Activated CD4-positive, alpha-beta T cell treated with anti-CD3 and anti-CD28 coated beads for 1 hour (primary cell): ENCODE measurements at regions not wholly inside any gene's neighbourhood (a gene's known extent, or its start where the extent isn't known, plus 50 kb on each side); places are given as distances from the start of the nearest gene placed in this dataset.

ENCODE experiments used
- DNase-seq: peaks from one replicate; pipeline ENCODE4 v3.0.0-alpha.2; 2020

DNA sequence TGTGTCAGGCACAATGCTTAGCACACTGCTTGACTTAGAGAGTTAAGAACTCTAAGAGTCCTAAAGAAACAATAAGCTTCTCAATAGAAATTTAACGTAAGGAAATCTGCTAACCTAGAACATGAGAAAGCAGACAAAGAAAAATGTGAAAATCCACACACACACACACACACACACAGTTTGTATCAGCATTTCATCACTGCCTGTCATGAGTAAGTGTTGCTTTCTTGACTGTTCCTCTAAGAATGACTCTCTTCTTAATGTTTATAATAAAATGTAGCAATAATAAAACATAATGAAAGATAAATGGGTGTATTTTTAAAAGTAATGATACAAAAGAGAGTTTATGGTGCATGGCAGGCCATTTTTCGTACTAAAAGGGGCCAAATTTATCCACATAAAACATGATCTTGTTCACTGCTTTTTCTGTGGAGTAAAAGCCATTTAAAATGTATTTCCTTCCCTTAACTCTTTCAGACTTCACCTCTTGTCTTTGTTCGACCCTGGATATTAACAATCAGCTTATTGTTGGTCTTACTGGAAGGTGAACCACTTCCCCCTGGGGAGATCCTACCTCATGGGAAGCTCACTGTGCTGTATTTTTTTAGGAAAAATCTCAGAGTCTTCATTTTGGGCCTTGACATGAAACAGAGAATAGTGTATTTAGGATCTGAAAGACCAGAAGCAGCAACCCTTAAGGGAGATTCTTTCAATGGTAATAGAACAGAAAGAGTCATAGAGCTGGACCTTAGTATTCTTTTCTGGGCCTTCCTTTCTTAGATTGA, 107.3 kb upstream of the ANKRD55 start:
- no peak for DNase-seq

GRCh38 chr5:56339732-56340131, 106.6 kb upstream of the ANKRD55 start:
- DNase-seq = no peak

DNA sequence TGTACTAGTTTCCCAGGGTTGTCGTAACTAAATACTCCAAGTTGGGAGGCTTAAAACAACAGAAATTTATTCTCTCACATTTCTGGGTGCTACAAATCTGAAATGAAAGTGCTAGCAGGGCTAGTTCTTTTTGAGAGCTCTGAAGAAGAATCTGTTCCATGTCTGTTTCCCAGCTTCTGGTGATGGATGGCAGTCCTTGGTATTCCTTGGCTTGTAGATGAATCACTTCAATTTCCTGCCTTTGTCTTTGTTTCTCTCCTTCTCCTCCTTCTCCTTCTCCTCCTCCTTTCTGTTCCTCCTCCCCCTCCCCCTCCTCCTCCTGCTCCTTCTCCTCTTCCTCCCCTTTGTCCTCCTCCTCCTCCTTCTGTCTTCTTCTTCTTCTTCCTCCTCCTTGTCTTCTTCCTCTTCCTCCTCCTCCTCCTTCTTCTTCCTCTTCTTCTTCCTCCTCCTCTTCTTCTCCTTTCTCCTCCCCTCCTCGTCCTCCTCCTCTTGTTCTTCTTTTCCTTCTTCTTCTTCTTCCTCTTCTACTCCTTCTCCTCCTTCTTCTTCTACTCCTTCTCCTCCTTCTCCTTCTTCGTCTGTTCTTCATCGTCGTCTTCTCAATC, 104.7 kb upstream of the ANKRD55 start:
- DNase-seq = no peak

DNA sequence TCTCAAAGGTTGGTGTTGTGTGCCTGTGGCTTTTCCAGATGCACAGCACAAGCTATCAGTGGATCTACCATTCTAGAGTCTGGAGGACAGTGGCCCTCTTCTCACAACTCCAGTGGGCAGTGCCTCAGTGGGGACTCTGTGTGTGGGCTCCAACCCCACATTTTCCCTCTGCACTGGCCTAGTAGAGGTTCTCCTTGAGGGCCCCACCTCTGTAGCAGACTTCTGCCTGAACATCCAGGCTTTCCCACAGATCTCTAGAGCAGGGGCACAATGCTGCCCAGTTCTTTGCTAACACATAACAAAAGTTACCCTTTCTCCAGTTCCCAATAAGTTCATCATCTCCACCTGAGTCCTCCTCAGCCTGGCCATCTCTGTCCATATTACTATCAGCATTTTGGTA, 102.1 kb upstream of the ANKRD55 start:
- no peak for DNase-seq

- DNase-seq = no peak
Measured at GRCh38 chr5:56330806-56331205, 97.7 kb upstream of the ANKRD55 start.

DNA sequence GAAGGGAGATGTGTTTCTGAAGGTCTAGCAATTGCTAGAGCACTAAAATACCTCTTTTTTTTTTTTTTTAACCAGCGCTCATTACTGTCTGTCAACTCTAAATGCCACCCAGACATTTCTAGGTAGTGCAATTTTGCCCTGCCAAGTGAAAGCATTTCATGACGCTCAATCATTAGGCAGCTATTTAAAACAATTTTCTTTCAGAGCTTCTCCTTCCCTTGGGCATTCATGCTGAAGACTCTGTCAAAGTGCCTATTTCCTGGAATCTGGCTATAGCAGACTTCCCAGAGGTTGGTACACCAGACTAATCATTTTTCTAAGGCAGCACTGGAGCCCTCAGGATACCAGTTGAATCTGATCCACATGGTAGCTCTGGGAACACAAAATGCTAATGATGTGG, 97.0 kb upstream of the ANKRD55 start:
- DNase-seq = no peak

DNA sequence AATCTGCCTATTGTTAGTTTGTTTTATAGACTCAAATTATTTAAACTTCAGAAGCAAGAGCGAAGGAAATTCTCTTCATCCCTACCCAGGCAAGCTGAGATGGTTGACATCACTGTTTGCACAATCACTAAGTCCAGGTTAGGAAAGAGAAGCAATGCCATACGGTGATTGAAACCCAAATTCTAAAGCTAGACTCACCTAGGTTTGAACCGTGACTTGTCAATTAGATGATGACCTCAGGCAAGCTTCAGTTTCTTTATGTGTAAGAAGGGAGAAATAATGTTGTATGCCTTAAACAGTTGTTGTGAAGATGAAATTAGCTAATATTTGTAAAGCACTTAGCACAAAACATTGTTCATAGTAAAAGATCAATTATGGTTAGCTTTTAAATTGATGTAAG, 96.5 kb upstream of the ANKRD55 start:
- DNase-seq = no peak

DNA sequence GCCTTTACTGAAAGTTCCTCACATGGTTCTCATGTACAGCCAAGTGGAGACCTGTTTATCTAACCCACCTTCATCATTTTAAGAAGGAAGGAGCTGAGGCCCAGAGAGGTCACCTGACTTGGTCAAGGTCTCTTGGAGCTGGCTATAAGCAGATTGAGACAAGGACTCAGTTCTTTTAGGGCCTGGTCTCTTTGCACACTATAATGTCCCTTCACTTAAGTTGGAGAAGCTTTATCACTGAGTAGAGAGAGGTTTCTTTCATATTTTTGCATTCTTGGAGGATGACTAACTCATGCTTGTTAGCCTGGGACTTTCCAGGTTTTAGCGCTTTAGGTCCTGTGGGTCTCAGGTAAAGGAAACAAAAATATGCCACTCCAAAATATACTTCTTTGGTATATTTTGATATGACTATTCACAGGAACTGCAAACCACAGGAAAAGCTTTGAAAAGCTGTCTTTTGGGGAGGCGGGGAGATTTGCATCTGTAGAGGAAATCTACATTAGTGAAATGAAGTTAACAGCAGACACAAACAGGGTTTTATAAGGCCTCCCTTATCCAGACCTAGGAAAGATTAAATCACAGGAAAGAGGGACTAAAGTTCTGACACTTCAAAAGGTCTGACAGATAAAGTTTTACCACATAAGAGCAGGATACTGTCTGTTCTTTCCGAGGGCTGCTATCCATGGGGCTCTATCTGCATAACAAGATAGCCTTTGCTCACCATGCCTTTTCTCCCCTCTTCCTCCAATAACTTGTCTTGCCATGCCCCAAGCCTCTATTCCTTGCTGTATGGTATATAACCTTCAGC, 95.8 kb upstream of the ANKRD55 start:
- DNase-seq = no peak

GRCh38 chr5:56327809-56328208, 94.7 kb upstream of the ANKRD55 start:
- DNase-seq = no peak

- no peak for DNase-seq
Measured at GRCh38 chr5:56326770-56327169, 93.6 kb upstream of the ANKRD55 start.

DNA sequence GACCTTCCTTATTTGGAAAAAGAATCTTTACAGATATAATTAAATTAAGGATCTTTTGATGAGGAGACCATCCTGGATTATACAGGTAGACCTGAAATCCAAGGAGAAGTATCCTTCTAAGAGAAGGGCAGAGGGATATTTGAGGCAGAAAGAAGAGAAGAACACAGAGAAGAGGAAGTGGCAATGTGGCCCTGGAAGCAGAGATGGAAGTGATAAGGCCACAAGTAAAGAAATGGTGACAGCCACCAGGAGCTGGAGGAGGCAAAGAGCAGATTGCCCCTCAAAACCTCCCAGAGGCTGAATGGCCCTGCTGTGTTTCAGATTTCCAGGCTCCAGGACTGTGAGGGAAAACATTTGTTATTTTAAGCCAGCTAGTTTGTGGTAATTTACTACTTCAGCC, 93.0 kb upstream of the ANKRD55 start:
- DNase-seq = no peak

DNA sequence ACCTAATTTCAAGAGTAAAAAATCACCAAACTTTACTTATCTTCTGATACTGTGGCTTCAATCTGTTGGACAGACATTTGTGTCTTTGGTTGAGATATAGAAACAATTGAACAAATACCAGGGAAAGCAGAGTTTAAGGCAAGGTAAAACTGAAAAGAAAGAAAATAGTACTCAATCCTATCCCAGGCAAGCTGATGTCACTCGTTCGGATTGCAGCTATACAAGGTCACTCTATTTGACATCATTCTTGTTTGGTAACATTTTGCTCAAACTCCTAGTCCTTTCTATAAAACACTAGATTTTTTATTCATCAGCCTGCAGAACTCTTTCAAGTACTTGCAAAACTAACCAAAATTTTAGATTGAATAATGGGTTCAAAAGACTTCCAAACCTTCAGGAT, 91.9 kb upstream of the ANKRD55 start:
- DNase-seq = no peak

DNA sequence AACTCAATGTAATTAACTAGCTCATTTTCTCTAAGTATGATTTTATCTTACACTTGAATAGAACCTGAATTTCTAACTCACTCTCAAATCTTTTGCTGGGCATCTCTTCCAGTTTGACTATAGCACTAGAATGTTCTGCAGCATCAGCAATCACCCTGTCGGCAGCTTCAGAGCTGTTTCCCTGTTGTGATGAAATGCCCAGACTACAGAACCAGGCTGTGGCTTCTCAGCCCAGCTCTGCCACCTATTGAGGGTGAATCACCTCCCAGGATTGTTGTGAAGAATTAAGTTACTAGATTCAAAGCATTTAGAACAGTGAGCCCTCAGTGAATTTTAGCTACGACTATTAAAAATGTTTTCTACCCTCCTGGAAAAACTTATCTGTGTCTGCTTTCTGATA, 90.4 kb upstream of the ANKRD55 start:
- DNase-seq = no peak

DNA sequence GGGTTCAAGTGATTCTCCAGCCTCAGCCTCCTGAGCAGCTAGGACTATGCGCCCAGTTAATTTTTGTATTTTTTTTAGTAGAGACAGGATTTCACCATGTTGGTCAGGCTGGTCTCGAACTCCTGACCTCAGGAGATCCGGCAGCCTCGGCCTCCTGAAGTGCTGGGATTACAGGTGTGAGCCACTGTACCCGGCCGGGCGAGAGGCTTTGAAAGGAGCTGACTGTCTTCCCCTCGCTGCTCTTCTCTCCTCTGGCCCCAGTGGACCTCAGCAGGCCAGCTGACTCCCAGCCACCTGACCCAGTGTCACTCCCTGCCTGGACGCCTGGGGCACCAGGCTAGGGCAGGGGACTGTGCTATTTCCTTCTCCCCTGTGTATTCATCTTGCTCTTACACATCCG, 89.5 kb upstream of the ANKRD55 start:
- no peak for DNase-seq

DNA sequence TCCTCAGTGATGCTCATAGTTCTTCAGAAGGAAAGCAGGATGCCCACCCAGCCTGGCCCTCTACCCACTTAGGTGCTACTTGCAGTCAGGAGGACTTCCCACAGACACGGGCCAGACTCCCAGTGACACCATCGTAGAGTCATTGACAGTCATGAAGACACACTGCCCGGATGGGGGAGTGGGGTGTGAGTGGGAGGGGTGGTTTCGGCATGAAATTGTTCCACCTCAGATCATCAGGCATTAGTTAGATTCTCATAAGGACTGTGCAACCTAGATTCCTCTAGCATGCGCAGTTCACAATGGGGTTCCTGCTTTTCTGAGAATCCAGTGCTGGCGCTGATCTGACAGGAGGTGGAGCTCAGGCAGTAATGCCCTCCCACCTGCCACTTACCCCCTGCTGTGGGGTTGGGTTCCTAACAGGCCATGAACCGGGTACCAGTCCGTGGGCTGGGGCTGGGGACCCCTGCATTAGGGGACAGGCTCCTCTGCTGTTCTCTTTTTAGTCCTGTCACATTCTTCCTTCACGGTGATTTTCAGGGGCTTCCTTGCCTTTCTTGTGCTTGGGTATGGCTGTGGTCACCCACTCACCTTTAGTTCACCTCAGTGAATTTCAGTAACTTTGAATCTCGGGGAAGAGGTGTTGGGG, 88.2 kb upstream of the ANKRD55 start:
- no peak for DNase-seq

GRCh38 chr5:56320686-56321085, 87.6 kb upstream of the ANKRD55 start:
- no peak for DNase-seq

DNA sequence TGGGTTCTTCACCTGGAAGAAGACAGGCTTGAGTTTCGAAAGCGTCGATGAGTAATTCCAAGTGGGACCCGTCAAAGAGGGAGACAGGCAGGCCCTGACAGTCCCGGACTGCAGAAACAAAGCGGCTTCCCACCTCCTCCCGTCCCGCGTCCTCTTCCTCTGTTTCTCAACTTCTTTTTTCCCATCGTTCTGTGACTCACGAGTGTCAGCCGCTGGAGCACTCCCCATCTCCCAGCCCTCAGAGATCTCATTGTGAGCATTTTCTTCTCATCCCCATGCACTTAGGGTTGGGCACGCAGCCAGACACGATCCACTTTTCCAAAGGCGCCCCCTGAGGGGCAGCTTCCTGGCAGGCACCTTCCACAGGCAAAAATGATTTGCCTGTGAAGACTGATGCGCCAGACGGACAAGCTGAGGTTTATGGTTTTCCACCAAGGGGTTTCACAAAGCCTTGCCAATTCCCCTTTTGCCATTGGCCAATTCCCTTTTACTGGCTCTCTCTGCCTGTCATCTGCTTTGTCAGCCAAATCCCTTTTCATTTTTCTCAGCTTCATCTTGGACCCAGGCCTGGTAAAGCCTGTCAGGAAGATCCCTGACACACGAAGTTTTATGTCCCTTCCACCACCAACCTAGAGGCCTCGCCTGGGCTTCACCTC, 86.5 kb upstream of the ANKRD55 start:
- DNase-seq = no peak

DNA sequence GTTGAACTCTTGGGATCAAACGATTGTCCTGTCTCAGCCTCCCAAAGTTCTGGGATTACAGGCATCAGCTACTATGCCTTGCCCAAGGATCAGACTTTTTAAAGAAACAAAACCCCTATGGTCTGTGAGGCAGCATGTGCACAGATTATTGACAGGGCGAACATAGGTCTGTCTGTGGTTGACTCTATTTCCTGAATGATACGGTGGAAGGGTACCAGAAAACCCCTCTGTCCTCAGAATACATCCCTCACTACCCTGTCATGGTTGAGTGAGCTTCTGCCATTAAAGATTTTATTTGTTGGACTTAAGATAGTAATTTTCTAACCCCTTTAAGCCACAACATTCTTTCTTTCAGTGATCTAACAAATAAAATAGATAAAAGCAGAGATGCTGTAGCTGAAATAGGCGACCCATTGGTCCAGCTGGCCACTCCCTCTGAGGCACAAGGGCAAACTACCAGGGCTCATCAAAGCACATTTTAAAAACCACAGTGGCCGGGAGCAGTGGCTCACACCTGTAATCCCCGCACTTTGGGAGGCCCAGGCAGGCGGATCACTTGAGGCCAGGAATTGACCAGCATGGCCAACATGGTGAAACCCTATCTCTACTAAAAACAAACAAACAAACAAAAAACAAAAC, 84.9 kb upstream of the ANKRD55 start:
- DNase-seq = no peak

DNA sequence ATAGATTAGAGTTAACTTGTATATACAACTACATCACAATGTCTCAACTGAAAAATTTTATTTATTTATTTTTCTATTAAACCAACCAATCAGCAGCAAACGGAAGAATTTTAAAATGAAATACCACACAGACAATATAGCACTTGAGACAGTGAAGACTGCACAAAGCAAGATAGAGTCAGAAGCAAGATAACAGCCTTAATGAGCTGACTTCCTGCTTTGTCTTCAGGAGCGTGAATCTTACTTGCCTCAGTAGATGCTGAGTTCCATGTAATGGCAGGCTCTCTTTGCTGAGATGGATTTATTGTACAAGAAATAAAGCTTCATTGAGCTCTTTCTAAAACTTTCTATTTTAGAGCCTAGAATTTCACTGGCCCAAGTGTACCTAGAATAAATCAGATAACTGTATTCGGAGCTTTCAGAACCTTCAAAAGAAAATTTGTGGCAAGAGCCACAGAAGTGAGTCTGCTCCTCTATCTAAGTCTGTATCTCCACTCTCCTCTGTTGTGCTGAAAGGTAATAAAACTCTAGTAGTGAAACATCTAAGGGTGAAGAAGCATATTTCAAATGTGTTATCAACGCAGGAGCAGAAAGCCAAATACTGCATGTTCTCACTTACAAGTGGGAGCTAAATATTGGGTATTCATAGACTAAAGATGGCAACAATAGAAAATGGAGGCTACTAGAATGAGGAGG, 83.3 kb upstream of the ANKRD55 start:
- no peak for DNase-seq

DNA sequence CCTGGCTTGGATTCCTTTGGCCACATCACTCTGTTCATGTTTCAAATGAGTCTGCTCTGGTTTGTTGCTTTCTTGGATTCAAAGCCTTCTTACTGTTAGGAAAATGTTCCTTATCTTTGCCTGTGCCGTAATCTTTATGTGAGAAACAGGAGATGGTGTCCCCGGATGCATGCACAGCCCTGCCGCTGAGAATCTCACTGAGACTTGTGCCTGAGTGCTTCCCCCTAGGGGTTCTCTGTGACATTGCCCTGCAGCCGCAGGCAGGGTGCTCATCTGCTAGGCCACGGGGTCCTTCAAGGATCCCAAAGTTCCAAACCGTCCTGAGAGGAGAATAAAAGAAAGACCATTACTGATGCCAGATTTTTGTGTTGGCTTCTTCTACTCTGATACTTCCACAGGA, 81.4 kb upstream of the ANKRD55 start:
- no peak for DNase-seq

DNA sequence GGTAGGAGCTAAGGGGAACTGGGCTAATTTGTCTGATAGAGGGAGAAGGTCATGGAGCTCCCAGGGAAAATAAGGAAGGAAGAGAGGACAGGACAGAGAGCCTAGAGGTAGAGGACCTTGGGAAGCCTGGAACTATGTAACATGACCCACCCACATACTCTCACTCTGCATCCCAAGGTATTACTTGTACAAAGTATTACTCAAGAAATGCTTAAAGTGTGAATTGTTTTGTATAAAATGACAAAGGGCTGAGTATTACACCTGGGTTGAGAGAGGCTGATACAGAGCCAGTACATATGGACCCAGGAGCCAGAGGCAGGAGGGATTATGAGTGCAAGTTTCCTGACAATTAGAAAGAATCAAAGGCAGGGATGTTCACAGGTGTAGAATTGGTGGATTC, 80.5 kb upstream of the ANKRD55 start:
- no peak for DNase-seq

GRCh38 chr5:56313004-56313531, 79.9 kb upstream of the ANKRD55 start:
- DNase-seq = no peak
